ENCODE measurements at regions not wholly inside any gene's neighbourhood (a gene's known extent, or its start where the extent isn't known, plus 50 kb on each side); places are given as distances from the start of the nearest gene placed in this dataset.

DNA sequence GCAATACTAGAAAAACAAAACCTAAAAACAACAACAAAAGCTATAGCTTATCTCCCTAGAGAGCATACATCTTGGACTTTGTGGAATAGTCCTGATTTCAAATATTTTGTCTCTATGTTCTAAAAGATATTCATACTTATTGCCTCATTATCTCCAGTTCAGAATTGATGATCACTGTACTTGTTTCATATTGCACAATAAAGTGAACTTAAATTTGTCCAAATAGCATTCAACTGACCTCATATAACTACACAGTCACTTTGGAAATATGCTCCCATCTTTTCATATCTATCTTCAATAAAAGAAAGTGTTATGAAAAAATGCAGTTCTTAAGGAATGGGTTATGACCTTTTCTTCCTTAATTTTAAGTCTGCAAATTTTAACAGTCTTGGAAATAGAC is 228.6 kb upstream of the CMC1 start:
- ATAC-seq (no peak), DNase-seq (no peak)
- Mint-ChIP-seq H3K9me3 (no peaks in the 10 kb centered on the region), H3K4me3 (no peak overlapping the region), H3K36me3 (ENCODE audit: insufficient read depth) (no peaks in the 10 kb centered on the region), H3K27me3 (ENCODE audit: low read depth) (no peaks in the 10 kb centered on the region), H3K4me1 (ENCODE audit: low read depth) (no peaks in the 10 kb centered on the region)

DNA sequence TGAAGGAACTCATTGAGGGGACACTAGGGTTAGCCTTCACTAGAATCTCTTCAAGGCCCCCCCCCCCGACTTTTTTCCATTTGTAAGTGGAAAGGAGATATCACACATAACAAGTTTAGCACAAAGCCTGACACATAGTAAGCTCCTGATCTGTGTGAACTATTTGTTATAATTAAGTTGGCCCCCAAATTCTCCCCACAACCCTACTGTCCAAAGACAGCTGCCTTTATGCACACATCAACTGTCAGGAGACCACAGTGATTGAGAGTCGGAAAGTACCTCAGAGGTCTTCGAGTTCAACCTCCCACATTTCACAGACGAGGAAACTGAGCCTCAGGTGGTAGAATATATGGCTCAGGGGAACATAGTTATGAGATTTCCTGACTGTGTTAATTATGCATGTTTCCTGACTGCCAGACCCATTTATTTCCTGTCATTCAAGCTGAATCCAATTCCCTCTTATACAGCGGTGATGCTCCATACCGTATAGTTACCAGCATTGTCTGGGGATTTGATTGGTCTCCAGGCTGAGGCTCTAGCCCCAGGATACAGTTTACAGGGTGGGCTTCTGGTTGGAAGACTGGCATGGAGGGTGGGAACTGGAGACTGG is 227.4 kb upstream of the CMC1 start:
- H3K4me1 Mint-ChIP-seq (ENCODE audit: low read depth), result no peaks in the 10 kb centered on the region
- H3K36me3 Mint-ChIP-seq (ENCODE audit: insufficient read depth), result no peaks in the 10 kb centered on the region
- DNase-seq (no peak), ATAC-seq (peak in 1 of 2 donors; percentile 28)
- H3K4me3 Mint-ChIP-seq, result no peak overlapping the region
- H3K27me3 Mint-ChIP-seq (ENCODE audit: low read depth), result no peaks in the 10 kb centered on the region
- no peaks in the 10 kb centered on the region for H3K9me3 Mint-ChIP-seq

DNA sequence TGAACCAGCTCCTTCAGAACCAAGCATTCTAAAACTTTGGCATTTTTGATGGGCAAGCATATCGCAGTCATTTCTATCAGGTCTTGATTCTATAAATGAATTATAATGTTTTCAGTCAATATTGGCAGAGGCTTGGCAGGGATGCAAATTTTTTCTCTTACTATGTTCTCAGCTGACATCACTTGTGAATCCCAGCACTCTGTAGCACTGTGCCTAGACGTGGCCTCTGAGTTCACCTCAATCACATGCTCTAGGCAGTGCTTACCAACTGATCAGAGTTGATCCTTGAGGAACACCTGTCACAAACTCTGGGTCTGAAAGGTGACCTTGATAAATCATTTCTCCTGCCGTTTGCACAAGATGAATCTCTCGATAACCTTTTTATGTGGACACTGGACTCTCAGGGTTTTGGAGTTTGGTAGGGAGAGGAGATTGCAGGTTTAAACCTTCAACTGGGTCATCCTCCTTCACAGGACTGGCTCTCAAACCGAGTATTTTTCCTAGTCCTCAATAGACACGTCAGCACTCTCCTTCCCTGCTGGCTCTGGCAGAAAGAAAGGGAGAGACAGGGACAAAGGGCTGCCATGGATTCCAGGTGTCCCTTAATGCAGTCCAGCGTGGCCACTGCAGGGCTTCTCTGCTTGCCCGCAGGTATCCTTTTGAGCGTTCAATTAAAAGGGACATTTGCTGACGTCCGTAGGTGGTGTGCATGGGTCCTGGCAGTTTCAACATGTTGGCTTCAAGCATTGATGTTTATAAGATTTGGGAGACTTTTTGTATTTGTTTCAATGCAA is 222.3 kb upstream of the CMC1 start:
- H3K4me3 Mint-ChIP-seq, result no peak overlapping the region

DNA sequence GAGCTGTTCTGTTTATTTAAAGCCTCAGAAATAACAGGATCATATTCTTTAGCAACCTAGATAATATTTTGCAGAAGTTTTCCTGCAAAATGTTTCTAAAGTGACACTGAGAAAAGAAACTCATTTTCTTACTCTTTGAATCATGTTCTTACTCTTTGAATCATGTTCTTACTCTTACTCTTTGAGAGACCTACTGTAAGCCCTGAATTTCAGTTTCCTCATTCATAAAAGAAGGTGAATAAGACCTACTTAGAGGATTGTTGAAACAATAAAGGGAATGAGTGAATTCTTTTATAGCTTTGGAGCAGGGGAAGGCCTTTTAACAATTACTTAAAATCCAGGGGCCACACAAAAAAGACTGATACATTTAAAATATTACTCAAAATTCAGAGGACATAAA is 221.7 kb upstream of the CMC1 start:
- DNase-seq (no peak), ATAC-seq (peak; percentile 66 to 91)
- Mint-ChIP-seq H3K36me3 (ENCODE audit: insufficient read depth) (peaks cover 2% of the 10 kb centered on the region), H3K9me3 (peaks cover 12% of the 10 kb centered on the region), H3K4me1 (ENCODE audit: low read depth) (no peaks in the 10 kb centered on the region), H3K27me3 (ENCODE audit: low read depth) (no peaks in the 10 kb centered on the region), H3K4me3 (no peak overlapping the region)

More for the DNA sequence above, 222.3 kb upstream of the CMC1 start:
- Mint-ChIP-seq H3K27me3 (ENCODE audit: low read depth) (no peaks in the 10 kb centered on the region), H3K4me1 (ENCODE audit: low read depth) (no peaks in the 10 kb centered on the region), H3K36me3 (ENCODE audit: insufficient read depth) (peaks cover 2% of the 10 kb centered on the region), H3K9me3 (peaks cover 9% of the 10 kb centered on the region)
- ATAC-seq (peak in 1 of 2 donors; percentile 16), DNase-seq (no peak)

DNA sequence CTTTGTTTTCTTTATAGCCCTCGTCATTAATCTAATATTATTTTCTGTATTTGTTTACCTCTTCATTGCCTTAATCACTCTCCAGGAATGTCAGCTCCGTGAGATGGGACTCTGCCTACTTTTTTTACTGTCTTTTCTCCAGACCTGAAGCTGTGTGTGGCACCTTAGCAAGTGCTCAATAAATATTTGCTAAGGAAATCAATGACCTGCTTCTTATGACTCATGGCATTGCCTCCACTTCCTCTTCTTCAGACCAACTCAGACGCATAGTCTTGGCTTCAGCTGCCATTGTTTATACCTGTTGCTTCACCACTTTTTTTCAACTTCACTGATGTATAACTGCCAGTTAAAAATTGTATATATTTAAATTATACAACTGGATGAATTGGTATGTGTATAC is 218.5 kb upstream of the CMC1 start:
- Mint-ChIP-seq H3K9me3 (peaks cover 24% of the 10 kb centered on the region), H3K27me3 (ENCODE audit: low read depth) (no peaks in the 10 kb centered on the region), H3K4me1 (ENCODE audit: low read depth) (no peaks in the 10 kb centered on the region), H3K4me3 (no peak overlapping the region), H3K36me3 (ENCODE audit: insufficient read depth) (peaks cover 2% of the 10 kb centered on the region)
- DNase-seq (no peak), ATAC-seq (no peak)

DNA sequence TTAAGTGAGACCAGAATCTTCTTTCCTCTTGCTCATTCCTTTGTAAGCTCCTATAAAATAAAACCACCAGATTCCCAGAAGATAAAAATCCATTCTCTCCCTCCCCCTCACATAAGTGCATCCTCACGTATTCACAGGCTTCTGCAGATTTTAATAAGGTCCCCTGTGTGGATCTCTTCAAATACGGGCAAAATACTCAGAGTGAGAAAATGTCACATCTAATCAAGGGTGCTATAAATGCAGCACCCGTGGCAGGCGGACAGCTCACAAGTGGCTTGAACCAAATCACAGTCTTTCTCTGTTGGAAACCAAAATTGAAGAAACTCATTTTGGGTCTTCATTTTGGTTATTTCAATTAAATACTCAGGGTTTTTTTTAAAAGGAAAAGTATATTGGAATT is 212.9 kb upstream of the CMC1 start:
- H3K9me3 Mint-ChIP-seq, result peaks cover 32% of the 10 kb centered on the region
- DNase-seq (no peak), ATAC-seq (no peak)
- H3K36me3 Mint-ChIP-seq (ENCODE audit: insufficient read depth), result peaks cover 2% of the 10 kb centered on the region
- H3K27me3 Mint-ChIP-seq (ENCODE audit: low read depth), result no peaks in the 10 kb centered on the region
- H3K4me3 Mint-ChIP-seq, result no peak overlapping the region
- no peaks in the 10 kb centered on the region for H3K4me1 Mint-ChIP-seq (ENCODE audit: low read depth)

DNA sequence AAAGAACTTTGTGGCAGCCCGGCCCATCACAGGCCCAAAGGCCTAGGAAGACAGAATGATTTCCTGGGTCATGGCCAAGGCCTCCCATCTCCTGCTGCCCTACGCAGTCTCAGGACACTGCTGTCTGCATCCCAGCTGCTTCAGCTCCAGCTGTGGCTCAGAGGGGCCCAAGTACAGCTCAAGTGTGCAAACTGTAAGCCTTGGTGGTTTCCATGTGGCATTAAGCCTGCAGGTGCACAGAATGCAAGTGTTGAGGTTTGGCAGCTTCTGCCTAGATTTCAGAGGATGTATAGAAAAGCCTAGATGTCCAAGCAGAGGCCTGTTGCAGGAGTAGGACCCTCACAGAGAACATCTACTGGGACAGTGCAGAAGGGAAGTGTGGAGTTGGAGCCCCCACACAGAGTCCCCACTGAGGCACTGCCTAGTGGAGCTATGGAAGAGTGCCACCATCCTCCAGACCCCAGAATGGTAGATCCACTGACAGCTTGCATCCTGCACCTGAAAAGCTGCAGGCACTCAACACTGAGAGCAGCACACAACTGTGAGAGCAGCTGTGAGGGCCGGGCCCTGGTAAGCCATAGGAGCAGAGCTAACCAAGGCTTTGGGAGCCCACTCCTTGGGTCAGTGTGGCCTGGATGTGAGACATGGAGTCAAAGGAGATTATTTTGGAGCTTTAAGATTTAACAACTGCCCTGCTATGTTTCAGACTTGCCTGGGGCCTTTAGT is 208.2 kb upstream of the CMC1 start:
- Mint-ChIP-seq H3K9me3 (peaks cover 16% of the 10 kb centered on the region), H3K4me1 (ENCODE audit: low read depth) (peaks cover 5% of the 10 kb centered on the region)
- no peak for ATAC-seq

DNA sequence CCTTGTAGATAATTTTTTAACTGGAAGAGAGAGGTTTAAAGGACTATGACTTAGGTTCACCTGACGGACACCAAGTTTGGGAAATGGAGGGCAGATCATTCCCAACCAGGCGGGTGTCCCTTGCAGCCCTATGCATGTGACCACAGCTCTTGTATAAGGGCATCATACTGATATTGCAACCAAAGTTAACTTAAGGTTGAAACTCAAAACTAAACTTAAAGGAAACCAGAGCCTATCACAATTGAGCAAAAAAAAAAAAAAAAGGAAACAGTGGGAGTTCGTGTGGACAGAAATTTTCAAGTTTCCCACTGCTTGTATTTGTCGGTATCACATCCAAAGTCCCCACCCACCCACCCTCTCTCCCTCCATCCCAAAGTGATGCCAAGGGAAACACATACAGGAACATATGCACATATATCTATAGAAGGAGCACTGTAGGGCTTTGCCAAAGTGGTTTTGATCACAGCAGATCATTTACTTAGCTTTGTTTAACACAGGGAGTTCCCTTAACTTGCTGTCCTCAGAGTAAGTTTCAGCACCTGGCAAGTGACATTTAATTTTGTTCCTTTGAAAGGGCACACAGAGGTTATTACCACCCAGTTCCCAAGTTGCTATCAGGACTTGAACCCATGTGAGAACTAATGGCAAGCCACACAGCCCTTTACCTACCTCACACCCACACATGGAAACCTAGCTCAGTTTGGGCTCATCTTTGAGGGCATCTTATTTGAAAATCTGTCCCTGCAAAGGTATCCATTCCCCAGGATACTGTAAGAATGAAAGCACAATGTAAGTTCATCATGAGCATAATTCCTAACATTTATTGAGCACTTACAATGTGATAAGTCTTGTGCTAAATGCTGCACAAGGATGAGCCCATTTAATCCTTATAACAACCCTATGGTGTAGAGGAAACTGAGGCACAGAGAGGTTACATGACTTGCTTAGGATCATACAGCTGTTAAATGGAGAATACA is 204.5 kb upstream of the CMC1 start:
- peaks cover 5% of the 10 kb centered on the region for H3K4me1 Mint-ChIP-seq (ENCODE audit: low read depth)
- H3K9me3 Mint-ChIP-seq, result peaks cover 11% of the 10 kb centered on the region
- DNase-seq (no peak), ATAC-seq (no peak)
- no peaks in the 10 kb centered on the region for H3K36me3 Mint-ChIP-seq (ENCODE audit: insufficient read depth)
- no peak overlapping the region for H3K4me3 Mint-ChIP-seq
- H3K27me3 Mint-ChIP-seq (ENCODE audit: low read depth), result peaks cover 4% of the 10 kb centered on the region

More for the DNA sequence above, 208.2 kb upstream of the CMC1 start:
- Mint-ChIP-seq H3K27me3 (ENCODE audit: low read depth) (peaks cover 2% of the 10 kb centered on the region), H3K4me3 (no peak overlapping the region), H3K36me3 (ENCODE audit: insufficient read depth) (no peaks in the 10 kb centered on the region)
- no peak for DNase-seq

DNA sequence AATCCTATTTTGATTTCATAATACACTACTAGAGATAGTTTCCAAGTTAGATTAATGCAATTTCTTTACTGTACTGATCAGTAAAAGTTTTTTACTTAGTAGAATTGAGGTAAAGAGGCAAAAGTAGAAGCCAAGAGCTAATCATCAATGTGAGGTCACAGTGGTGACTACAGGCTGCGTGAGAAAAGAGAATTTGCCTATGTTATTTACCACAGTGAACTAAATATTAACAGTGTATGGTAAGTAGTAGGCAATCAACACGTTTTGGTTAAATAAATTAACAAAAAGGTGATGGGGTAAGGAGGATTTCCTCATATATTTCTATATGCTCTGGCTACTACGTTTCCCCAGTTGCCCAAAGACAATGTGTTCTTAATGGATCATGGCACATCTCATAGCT is 202.2 kb upstream of the CMC1 start:
- DNase-seq (no peak), ATAC-seq (no peak)
- Mint-ChIP-seq H3K27me3 (ENCODE audit: low read depth) (peaks cover 4% of the 10 kb centered on the region), H3K4me1 (ENCODE audit: low read depth) (peaks cover 5% of the 10 kb centered on the region), H3K9me3 (no peaks in the 10 kb centered on the region), H3K4me3 (no peak overlapping the region), H3K36me3 (ENCODE audit: insufficient read depth) (no peaks in the 10 kb centered on the region)

DNA sequence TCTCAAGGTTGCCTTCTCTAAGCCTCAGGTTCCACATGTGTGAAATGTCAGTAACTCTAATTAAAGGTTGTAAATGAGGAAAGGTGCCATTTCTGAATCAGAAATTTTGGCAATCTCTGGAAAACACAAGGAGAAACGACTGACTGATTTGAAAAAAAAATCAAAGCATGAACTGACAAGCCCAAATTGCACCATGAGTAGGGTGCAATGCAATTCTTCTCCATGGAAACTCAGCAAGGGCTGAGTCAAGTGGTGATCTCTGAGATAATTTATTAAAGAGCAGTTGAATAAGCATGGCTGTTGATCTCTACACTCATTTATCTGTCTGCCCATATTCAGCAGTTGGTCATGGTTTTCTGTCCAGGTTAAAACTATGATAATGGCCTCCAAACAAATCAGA is 201.6 kb upstream of the CMC1 start:
- Mint-ChIP-seq H3K4me3 (no peak overlapping the region), H3K9me3 (no peaks in the 10 kb centered on the region), H3K4me1 (ENCODE audit: low read depth) (peaks cover 5% of the 10 kb centered on the region), H3K36me3 (ENCODE audit: insufficient read depth) (no peaks in the 10 kb centered on the region), H3K27me3 (ENCODE audit: low read depth) (peaks cover 6% of the 10 kb centered on the region)
- DNase-seq (no peak), ATAC-seq (no peak)

DNA sequence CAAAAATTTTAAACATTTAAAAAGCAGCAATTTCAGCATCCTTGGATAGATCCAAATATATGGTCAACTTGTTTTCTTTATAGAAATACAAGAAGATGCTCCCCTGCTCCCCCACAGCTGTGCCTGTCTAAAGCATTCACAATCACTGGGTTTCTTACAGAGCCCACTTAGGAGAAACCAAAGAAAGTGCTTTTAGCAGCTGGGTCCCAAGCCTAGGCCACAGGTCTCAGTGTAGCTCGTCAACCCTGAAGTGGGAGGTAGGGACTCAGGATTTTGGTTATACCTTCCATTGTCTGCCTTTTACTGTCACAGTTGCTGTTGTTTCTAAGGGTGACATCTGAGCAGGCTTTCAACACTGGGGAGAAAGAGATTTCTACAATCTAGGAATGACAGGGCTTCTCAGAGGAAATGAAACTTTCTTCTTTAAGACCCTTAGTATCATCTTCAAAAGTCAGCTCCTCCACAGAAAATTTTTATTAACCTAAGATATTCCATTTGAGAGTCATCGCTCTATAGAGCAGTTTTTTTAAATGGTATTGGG is 199.3 kb upstream of the CMC1 start:
- no peak overlapping the region for H3K4me3 Mint-ChIP-seq
- H3K4me1 Mint-ChIP-seq (ENCODE audit: low read depth), result peaks cover 2% of the 10 kb centered on the region
- H3K9me3 Mint-ChIP-seq, result no peaks in the 10 kb centered on the region
- DNase-seq, result no peak
- no peaks in the 10 kb centered on the region for H3K36me3 Mint-ChIP-seq (ENCODE audit: insufficient read depth)
- no peak for ATAC-seq
- peaks cover 6% of the 10 kb centered on the region for H3K27me3 Mint-ChIP-seq (ENCODE audit: low read depth)

DNA sequence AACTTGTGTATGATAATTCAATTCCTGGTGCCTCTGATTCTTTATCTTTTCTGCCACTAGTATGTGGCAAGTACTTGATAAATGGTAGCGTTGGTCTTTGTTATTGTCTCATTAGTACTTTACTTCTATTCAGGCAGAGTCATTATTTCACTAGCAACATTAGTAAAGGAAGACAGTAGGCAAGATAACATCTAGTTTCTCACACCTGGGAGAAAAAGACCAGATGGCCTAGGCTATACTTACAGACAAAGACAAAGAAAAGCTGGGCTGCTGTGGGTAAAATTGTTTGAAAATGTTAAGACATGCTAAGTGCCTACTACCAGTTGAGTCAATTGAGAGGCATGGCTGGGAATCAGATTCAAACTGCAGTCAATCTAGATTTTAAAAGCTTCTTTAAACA is 198.7 kb upstream of the CMC1 start:
- Mint-ChIP-seq H3K27me3 (ENCODE audit: low read depth) (peaks cover 5% of the 10 kb centered on the region), H3K4me3 (no peak overlapping the region), H3K9me3 (no peaks in the 10 kb centered on the region), H3K4me1 (ENCODE audit: low read depth) (no peaks in the 10 kb centered on the region), H3K36me3 (ENCODE audit: insufficient read depth) (no peaks in the 10 kb centered on the region)
- DNase-seq (no peak), ATAC-seq (no peak)

DNA sequence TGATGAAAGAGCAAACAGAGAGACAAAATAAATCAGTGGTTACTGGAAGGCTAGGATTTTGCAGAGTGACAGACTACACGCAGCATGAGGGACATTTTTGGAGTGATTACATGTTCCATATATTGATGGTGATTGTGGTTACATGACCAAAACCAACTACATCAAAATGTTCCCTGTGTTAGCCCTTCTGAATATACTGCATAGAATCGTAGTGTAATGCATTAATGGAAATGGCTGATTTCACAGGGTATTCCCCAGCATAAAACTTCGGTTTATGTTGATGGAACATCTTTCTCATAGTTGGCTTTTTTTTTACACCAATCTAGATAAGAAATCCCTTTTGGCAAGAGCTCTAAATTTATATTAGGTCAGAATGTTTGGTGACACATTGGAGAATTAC is 191.3 kb upstream of the CMC1 start:
- H3K9me3 Mint-ChIP-seq, result no peaks in the 10 kb centered on the region
- DNase-seq (no peak), ATAC-seq (peak in 1 of 2 donors; percentile 3)
- peaks cover 5% of the 10 kb centered on the region for H3K27me3 Mint-ChIP-seq (ENCODE audit: low read depth)
- H3K36me3 Mint-ChIP-seq (ENCODE audit: insufficient read depth), result no peaks in the 10 kb centered on the region
- peaks cover 23% of the 10 kb centered on the region for H3K4me1 Mint-ChIP-seq (ENCODE audit: low read depth)
- H3K4me3 Mint-ChIP-seq, result no peak overlapping the region

DNA sequence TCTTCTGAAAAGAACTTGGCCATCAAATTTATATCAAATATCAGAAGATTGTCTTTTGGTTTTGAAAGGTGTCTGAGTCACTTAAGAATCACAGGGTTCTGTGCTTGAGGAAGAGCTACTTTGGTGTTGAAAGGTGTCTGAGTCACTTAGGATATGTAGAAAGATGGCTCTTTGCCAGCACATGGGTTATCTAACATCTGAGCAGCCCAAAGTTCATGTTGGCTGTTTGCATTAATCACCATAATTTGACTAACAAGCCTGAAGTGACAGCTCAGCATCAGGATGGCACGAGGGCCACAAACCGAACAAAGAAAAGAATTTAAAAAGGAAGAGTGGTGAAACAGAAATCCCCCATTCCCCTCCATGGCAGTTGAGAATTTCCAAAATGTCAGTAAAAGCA is 190.5 kb upstream of the CMC1 start:
- no peaks in the 10 kb centered on the region for H3K36me3 Mint-ChIP-seq (ENCODE audit: insufficient read depth)
- no peaks in the 10 kb centered on the region for H3K9me3 Mint-ChIP-seq
- no peak overlapping the region for H3K4me3 Mint-ChIP-seq
- peak; percentile 18 for DNase-seq
- ATAC-seq, result peak; percentile 88 to 96
- peaks cover 23% of the 10 kb centered on the region for H3K4me1 Mint-ChIP-seq (ENCODE audit: low read depth)
- H3K27me3 Mint-ChIP-seq (ENCODE audit: low read depth), result peaks cover 5% of the 10 kb centered on the region

All from activated T-cell treated with anti-CD3 and anti-CD28 coated beads, Interleukin-2, amount 50 U/mL, for 4 hours (primary cell).